ENCODE measurements at regions not wholly inside any gene's neighbourhood (a gene's known extent, or its start where the extent isn't known, plus 50 kb on each side); places are given as distances from the start of the nearest gene placed in this dataset.

DNA sequence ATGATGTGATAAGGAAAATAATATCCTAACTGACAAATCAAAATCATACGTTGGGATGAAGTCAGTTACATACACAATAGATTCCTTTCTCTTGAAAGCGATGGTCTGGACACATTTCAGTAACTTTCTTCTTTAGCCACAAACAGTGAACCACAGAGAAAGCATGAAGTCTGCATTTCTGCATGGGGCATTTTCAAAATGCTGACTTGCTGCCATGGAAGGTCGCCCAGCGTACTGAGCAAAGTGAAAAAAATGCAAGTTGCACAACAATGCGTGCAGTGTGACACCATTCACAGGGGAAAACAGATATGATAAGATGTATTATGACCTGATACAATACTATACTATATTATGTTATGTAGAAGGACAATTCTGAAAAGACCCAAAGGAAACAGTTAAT, 146.3 kb downstream of the SNX18 start:
- TF ChIP-seq EZH2 (IDR thresholded peaks at IDR 0.05; ENCODE audit: low read depth): no peak
- TF ChIP-seq, protein P1, sequence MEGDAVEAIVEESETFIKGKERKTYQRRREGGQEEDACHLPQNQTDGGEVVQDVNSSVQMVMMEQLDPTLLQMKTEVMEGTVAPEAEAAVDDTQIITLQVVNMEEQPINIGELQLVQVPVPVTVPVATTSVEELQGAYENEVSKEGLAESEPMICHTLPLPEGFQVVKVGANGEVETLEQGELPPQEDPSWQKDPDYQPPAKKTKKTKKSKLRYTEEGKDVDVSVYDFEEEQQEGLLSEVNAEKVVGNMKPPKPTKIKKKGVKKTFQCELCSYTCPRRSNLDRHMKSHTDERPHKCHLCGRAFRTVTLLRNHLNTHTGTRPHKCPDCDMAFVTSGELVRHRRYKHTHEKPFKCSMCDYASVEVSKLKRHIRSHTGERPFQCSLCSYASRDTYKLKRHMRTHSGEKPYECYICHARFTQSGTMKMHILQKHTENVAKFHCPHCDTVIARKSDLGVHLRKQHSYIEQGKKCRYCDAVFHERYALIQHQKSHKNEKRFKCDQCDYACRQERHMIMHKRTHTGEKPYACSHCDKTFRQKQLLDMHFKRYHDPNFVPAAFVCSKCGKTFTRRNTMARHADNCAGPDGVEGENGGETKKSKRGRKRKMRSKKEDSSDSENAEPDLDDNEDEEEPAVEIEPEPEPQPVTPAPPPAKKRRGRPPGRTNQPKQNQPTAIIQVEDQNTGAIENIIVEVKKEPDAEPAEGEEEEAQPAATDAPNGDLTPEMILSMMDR (conservative IDR thresholded peaks at IDR 0.05): no peak

Data from PC-9 (cell line).